GM12864 (cell line): ENCODE measurements at regions not wholly inside any gene's neighbourhood (a gene's known extent, or its start where the extent isn't known, plus 50 kb on each side); places are given as distances from the start of the nearest gene placed in this dataset.

ENCODE experiments used
- DNase-seq: peaks from one replicate; pipeline ENCODE4 v3.0.0-alpha.2; 2011; ENCODE audit warnings: low read depth
- H3K4me3 ChIP-seq: 2 replicates; pipeline ENCODE4 v1.5.1; 2011; ENCODE audit warnings: mild to moderate bottlenecking, low read depth, low read length, control low read depth
- CTCF ChIP-seq: IDR thresholded peaks from 2 replicates; pipeline ENCODE4 v1.5.1; 2011; ENCODE audit warnings: low read depth, mild to moderate bottlenecking, moderate library complexity, low read length, control low read depth, inconsistent platforms; ENCODE audit errors: missing control alignments

- DNase-seq, result no peak
- TF ChIP-seq CTCF, result no peak
Observed at GRCh38 chr2:217067787-217068186, 207.9 kb upstream of the TNP1 start.

DNA sequence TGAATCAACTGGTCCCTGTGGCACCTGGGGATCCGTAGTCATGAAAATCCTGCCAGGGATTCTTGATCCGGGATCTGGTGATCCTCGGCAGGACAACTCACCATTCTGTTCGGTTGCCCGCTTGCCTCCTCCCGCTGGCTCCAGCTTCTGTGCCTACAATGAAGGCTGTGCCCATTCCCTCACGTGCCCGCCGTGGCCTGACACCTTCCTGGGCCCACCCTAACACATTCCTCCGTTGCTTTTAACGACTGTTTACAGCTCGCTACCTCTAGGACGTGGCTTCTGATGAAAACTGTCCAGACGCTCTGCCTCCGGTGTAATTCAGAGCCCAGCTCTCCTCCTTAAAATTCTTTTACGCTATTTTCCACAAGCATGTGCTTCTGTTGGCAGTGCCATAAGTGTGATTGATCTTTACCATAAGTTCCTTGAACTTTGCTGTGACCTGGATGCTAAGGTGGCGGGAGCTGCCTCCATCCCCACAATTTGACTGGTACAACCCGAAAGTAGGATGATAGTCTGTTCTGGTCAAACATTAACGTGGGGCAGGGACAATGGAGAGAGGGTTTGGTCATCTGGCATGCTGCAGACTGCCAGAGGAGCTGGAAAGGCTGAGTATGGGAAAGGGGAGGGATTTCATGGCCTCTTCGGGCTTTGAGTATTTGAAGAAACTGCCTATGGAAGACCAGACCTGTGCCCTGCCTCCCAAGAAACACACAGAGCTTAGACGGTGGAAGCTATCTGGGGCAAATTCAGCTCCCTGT, 206.8 kb upstream of the TNP1 start:
- TF ChIP-seq CTCF, result no peak
- DNase-seq, result no peak
- no peak overlapping the region for H3K4me3 ChIP-seq

More at GRCh38 chr2:217067787-217068186, 207.9 kb upstream of the TNP1 start:
- no peak overlapping the region for H3K4me3 ChIP-seq

GRCh38 chr2:217065695-217066405, 206.0 kb upstream of the TNP1 start:
- no peak overlapping the region for H3K4me3 ChIP-seq
- TF ChIP-seq CTCF, result no peak
- DNase-seq, result no peak

DNA sequence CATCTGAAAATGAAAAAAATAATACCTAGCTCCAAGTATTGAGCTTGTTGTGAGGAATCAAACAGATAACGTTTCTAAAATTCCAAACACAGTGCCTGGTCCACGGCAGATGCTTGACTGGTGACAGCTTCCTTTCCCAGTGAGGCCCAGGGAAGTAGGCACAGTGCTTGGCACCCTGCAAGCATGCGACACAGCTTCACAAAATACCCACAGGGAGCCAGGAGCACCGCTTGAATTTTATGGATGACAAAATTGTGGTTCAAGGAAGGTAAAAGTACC, 205.1 kb upstream of the TNP1 start:
- H3K4me3 ChIP-seq, result no peak overlapping the region
- DNase-seq, result no peak
- no peak for TF ChIP-seq CTCF

GRCh38 chr2:217064234-217065011, 204.6 kb upstream of the TNP1 start:
- no peak for DNase-seq
- no peak for TF ChIP-seq CTCF
- H3K4me3 ChIP-seq, result no peak overlapping the region

- no peak for DNase-seq
- no peak for TF ChIP-seq CTCF
- no peak overlapping the region for H3K4me3 ChIP-seq
Observed at GRCh38 chr2:217063238-217063755, 203.4 kb upstream of the TNP1 start.
